Mucosa of gallbladder (tissue), 1 donor: ENCODE measurements at regions not wholly inside any gene's neighbourhood (a gene's known extent, or its start where the extent isn't known, plus 50 kb on each side); places are given as distances from the start of the nearest gene placed in this dataset.

Experiments
- DNase-seq: peaks from one replicate; pipeline ENCODE4 v3.0.0-alpha.2; 2020; ENCODE audit warnings: low spot score
- donor health status: DM: no; HTN: no; CAD: no.

- no peak for DNase-seq
These were observed 1296.1 kb upstream of the PCDH7 start for GRCh38 chr4:29423836-29424721.

DNA sequence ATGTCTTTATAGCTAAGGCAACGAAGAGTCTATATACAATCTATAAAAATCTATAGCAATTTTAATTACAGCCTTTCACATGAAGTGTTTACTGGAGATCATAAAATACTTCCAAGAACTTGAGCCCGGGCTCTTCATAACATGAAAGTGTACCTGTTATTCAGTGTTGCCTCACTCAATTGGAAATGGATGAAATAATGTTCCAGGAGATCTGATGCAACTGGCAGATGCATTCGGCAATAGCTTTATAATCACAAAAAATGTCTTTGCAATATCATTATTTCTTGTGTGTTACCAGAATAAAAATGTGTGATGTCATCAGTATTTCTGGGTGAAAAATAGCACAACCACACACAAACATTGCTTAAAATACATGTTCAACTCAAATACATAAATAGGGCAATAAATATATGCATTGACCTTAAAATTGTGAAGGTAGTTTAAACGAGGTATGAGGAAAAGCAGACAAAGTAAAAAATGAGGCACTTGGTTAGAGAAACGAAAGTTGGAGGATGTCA is 1266.8 kb upstream of the PCDH7 start:
- DNase-seq = no peak

DNA sequence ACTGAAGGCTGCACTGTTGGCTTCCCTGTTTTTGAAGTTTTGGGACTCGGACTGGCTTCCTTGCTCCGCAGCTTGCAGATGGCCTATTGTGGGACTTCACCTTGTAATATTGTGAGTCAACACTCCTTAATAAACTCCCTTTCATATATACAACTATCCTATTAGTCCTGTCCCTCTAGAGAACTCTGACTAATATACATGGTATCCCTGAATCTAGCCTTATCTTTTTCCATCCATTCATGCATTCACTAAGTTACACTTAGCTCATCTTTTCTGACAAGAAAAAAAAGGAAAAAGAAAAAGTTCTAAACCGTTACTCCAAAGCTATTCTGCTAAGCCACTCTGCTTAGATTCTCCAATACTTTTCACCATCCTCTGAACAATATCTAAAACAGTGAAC is 1260.2 kb upstream of the PCDH7 start:
- DNase-seq = no peak

- no peak for DNase-seq
These were observed 1253.0 kb upstream of the PCDH7 start for GRCh38 chr4:29467044-29467717.
